GM12891 (cell line): ENCODE measurements at regions not wholly inside any gene's neighbourhood (a gene's known extent, or its start where the extent isn't known, plus 50 kb on each side); places are given as distances from the start of the nearest gene placed in this dataset.

Experiments
- DNase-seq: peaks from one replicate; pipeline ENCODE4 v3.0.0; 2011; ENCODE audit warnings: low spot score; ENCODE audit not compliant: insufficient read length
- FAIRE-seq: peaks from 2 replicates; lab custom pipeline; 2011; peaks lifted over from hg19 to GRCh38; lab: Jason Lieb, UNC
- PAX5 ChIP-seq: IDR thresholded peaks from 2 replicates; pipeline ENCODE4 v1.6.1; 2011; ENCODE audit warnings: low read length, moderate library complexity, mild to moderate bottlenecking; ENCODE audit not compliant: insufficient read depth, severe bottlenecking
- POLR2A ChIP-seq: IDR thresholded peaks from 2 replicates; pipeline ENCODE4 v1.6.1; 2011; ENCODE audit warnings: low read depth, low read length, control low read depth
- POLR2AphosphoS5 ChIP-seq: IDR thresholded peaks from 2 replicates; pipeline ENCODE4 v1.6.1; 2011; ENCODE audit warnings: low read depth, low read length, control low read depth
- POU2F2 ChIP-seq: IDR thresholded peaks from 2 replicates; pipeline ENCODE4 v1.6.1; 2011; ENCODE audit warnings: low read depth, mild to moderate bottlenecking, control low read depth, low read length, moderate library complexity
- SPI1 ChIP-seq: IDR thresholded peaks from 2 replicates; pipeline ENCODE4 v1.6.1; 2011; ENCODE audit warnings: low read depth, low read length, control low read depth
- TAF1 ChIP-seq: IDR thresholded peaks from 2 replicates; pipeline ENCODE4 v1.6.1; 2011; ENCODE audit warnings: low read depth, low read length, control low read depth

DNA sequence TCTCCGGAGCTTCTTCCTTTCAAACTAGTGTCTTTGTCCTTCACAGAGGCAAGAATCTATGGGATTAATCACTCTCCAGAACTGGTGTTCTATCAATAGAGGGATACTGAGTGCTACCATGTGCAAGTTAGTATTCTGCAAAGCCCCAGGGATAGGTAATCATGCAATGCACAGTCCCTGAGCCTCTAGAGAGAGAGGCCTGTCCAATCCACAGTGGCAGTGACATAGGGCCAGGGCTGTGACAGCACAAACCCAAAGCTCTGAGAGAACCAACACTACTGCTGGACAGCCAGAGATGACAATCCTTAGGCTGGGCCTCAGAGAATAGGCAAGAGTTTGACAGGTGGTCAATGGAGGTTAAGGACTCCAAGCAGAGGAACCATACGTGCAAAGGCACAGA lies 66.8 kb upstream of the USP47 start:
- FAIRE-seq (no peak), DNase-seq (no peak)
- TF ChIP-seq PAX5 = no peak
- no peak for TF ChIP-seq TAF1
- no peak for TF ChIP-seq POLR2A
- no peak for TF ChIP-seq POU2F2
- no peak for TF ChIP-seq POLR2AphosphoS5
- TF ChIP-seq SPI1 = no peak

DNA sequence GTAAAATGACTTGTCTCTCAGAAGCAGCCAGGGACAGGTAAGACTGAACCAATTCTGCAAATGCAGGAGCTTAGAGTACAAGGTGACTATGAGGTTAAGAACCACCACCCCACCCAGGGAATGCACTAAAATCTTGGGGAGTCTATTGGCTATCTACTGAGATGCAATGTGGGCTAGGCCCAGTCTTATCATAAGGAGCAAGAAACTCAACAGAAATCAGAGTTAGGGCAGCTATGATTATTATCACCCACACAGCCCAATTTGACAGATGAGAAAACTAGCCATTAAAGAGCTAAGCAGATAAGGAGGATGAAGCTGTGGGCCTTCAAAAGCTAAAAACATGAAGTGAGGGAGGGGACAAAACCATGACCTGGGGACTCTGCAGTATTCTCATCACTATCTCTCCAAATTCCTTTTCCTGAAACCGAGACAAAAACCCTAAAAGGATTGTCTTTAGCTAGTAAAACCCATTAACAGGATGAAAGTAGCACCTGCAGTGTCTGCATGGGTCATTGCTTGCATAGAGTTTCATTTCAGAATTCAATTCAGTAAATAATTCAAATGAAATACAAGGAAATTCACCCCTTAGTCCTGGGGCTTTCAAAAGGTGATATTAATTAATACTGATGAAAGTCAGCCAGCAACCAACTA lies 68.8 kb upstream of the USP47 start:
- FAIRE-seq (no peak), DNase-seq (no peak)
- TF ChIP-seq PAX5 (no peak), POU2F2 (no peak), POLR2AphosphoS5 (no peak), SPI1 (no peak), TAF1 (no peak), POLR2A (no peak)

DNA sequence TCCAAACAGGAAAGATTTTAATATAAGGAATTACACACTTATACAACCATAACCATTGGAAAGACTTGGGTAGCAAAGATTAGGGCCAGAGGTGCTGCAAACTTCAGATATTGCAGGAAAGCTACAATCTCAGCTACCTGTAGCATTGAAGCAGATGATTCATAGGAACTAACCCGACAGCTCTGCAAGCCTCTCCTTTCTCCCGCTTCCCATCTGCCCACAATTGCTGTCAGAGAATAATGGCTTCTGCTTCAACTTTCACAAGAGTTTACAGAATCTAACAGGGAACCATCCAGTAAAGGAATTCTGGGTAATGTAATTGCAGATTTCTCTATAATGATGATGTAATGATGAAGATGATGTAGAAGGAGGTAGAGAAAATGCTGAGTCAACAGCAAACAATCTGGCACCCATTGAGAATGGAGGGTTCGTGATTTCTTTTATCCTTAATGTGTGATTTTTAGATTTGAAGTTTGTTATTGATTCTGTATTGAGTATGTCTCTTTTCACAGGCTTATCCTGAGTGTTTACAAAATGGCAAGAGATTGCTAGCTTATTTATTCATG lies 70.8 kb upstream of the USP47 start:
- DNase-seq = no peak
- no peak for FAIRE-seq
- TF ChIP-seq POU2F2 (no peak), TAF1 (no peak), POLR2AphosphoS5 (no peak), POLR2A (no peak), SPI1 (no peak), PAX5 (no peak)

DNA sequence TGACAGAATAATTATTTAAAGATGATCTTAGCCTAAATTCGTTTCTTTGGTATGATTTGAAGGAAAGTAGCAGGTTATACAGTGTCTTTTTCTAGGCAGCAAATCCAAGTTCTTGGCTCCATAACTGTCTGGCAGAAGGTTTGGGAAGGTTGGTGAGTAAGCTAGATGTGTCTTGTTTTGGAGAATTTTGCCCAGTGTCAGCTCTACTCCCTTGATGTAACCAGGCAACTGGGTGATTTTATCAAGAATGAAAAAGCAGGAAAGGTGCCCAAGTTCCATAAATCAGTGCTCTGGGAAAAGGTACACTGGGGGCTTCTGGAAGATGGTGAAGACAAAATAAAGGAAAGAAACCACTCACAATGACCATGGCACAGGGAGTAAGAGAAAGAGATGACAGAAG lies 71.5 kb upstream of the USP47 start:
- TF ChIP-seq POLR2A (no peak), SPI1 (no peak), POU2F2 (no peak), TAF1 (no peak), POLR2AphosphoS5 (no peak), PAX5 (no peak)
- no peak for DNase-seq
- FAIRE-seq = no peak

DNA sequence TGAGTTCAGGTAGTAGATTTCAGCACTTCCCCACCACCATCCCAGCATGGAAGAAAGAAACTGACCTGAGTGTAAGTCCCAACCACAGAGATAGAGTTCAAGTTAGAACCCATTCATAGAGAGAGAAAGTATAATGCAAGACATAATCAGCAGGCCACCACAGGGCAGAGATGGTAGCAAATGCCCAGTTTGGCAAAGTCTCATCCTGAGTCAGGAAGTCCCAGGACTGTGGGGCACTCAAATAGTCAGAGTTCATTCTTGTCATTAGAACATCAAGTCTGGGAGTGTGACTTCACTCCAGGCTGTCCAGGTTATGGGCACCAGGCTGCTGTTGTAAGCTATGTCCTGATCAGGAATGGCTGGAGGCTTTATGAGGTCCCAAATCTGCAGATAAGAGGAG lies 72.0 kb upstream of the USP47 start:
- FAIRE-seq = no peak
- DNase-seq = no peak
- TF ChIP-seq PAX5 (no peak), TAF1 (no peak), SPI1 (no peak), POLR2A (no peak), POLR2AphosphoS5 (no peak), POU2F2 (no peak)

DNA sequence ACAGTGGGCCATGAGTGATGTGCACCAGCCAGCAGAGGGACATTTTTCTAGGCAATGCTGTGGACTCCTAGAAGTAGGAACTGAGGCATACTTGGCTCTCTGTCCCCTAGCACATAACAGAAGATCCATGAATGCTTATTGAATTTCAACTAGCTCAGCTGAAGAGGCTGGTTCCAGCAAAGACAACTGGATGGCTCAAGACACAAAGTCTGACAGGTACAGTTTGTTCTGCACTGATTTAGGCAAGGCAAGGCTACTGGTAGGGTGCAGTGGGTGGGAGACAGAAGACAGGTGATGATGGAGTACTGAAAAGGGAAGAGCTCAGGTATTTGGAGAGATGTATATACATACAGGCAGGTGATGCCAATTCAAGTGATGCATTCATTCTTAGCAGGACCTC lies 72.4 kb upstream of the USP47 start:
- FAIRE-seq = no peak
- TF ChIP-seq POLR2A (no peak), PAX5 (no peak), POU2F2 (no peak), TAF1 (no peak), SPI1 (no peak)

DNA sequence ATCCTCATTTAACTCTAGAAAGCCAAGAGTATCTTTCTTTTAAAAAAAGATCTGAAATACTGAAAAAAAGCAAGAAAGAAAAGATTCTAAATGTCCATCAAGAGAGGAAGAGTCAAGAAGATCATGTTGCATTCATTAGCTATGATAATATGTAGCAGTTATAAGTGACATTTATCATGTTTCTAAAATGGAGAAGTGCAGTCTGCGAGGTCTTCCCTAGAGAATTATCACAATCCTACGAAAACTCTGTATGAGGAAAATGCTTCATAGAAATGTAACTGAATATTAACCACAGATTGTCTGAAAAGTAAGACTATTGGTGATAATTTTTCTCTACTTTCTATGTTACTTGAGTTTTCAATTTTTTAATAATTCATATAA lies 77.4 kb upstream of the USP47 start:
- TF ChIP-seq POLR2AphosphoS5 (no peak), SPI1 (no peak)
- DNase-seq (no peak), FAIRE-seq (no peak)

More for the DNA sequence above, 72.4 kb upstream of the USP47 start:
- DNase-seq = no peak

DNA sequence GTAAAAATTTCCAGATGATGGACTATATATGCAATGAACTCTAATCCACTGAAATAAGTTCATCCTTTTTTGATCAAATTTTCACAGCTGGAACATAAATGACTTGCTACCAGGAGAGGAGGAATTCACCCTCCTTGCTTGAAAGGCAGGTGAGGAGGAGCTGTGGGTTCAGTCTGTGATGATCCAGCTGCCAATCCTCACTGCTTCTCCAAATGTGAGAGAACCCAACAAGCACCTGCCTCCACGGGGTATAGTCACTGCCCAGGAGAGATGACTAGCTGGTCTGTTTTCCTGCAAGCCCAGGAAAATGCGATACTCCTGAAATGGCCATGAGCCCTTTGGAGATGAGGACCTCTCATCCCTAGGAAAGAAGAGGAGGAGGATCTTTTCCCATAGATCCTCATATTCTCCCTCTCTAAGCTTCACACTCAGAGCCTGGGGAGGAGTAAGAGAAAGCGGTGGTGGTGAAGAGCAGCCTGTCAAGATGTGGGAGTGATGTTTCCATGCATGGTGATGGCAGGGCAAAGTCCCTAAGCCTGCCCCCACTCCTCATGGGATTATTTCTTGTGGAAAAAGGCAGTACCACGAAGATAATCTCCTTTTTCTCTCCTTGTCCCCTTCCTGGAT lies 77.9 kb upstream of the USP47 start:
- FAIRE-seq (no peak), DNase-seq (no peak)
- TF ChIP-seq POLR2AphosphoS5 (no peak), TAF1 (no peak), PAX5 (no peak), POLR2A (no peak), SPI1 (no peak), POU2F2 (no peak)

DNA sequence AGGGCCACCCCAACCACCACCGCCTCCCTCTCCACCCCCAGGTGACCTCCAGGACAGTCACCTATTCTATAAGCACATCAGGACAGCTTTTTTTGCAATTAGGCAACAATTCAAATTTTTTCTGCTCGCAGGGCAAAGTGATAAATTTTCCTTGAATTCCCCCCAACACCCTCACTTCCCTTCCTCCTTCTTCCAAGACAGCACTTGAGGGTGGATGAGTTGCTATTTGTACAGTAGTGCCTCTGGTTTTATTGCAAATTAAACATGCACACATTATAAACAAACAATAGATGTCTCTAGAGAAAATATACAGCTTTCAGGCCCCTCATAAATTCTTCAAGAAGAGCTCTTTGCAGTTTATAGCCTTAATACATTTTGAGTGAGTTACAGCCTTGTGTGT lies 80.9 kb upstream of the USP47 start:
- DNase-seq = no peak
- FAIRE-seq = no peak
- TF ChIP-seq POU2F2 (no peak), POLR2A (no peak), SPI1 (no peak)

DNA sequence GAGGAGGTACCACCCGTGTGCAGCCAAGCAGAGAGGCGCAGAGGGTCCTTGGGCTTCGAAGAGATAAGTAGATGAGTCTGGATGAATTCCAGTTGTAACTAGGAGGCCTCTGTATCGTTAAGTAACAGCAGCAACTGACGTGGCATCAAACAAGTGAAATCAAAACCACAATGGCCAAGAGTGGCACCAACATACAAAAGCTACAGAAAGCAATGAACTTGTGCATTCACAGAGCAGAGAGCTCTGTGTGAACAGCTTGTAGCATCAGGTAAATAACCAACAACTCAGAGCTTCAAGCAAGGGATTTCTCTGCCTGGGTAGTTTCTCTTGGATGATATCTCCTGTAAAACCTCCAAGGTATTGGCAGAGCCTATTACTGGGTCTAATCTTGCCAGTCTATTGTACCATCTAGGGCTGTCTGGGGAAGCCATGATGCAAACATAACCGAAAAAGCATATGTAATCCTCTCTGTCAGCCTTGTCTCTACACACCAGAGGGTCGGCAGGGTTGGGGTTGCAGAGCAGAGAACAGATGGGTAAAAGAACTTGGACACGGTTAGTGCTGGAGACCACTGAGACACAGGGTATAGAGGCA lies 83.1 kb upstream of the USP47 start:
- DNase-seq (no peak), FAIRE-seq (no peak)
- no peak for TF ChIP-seq POU2F2
- no peak for TF ChIP-seq TAF1
- TF ChIP-seq SPI1 = no peak
- no peak for TF ChIP-seq PAX5
- no peak for TF ChIP-seq POLR2A
- TF ChIP-seq POLR2AphosphoS5 = no peak

DNA sequence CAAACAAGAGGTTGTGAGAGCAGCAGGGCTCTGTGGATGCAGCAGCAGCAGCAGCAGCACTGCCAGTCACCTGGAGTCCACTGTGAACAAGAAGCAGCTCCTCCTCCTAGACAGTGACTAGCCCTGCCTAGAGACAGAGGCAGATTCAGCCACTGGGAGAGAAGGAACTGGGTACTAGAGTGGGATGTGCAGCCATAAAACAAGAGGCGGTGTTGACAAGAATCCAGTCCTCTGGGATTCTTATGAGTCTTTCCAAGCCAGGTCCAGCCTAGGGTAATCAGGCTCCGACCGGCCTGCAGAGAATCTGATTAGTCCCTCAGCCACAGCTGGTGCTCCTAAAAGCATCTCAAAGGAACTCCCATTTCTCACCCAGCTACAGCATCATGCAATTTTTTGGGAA lies 83.9 kb upstream of the USP47 start:
- DNase-seq (no peak), FAIRE-seq (no peak)
- no peak for TF ChIP-seq PAX5
- no peak for TF ChIP-seq SPI1
- TF ChIP-seq POLR2AphosphoS5 = no peak
- no peak for TF ChIP-seq TAF1
- no peak for TF ChIP-seq POU2F2
- TF ChIP-seq POLR2A = no peak
